CD4-positive, alpha-beta T cell treated with Interleukin-17A for 1 hour (primary cell): ENCODE measurements at regions not wholly inside any gene's neighbourhood (a gene's known extent, or its start where the extent isn't known, plus 50 kb on each side); places are given as distances from the start of the nearest gene placed in this dataset.
"Not testable (repeated sequence)": the region's sequence is repeated elsewhere in the genome, so short reads cannot be mapped to it uniquely, and the experiment has no call there.

ENCODE experiments used
- DNase-seq: peaks from one replicate; pipeline ENCODE4 v3.0.0-alpha.2; 2020

DNA sequence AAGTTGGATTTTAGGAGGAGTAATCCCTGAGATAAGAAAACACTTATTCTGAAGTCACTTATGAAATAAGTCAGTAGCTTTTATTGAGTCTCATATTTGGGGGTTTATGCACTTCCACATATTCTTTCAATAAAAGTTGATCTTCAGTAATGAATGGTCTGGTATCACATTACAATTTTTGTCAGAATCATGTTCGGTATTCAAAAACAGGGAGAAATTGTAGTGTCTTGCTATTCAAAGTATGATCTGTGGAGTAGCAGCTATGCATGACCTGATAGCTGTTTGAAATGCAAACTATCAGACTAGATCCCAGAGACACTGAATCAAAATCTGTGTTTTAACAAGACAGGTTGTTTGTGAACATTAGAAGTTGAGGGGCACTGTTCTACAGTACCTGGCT, 857.6 kb downstream of the METTL15 start:
- DNase-seq, result no peak

DNA sequence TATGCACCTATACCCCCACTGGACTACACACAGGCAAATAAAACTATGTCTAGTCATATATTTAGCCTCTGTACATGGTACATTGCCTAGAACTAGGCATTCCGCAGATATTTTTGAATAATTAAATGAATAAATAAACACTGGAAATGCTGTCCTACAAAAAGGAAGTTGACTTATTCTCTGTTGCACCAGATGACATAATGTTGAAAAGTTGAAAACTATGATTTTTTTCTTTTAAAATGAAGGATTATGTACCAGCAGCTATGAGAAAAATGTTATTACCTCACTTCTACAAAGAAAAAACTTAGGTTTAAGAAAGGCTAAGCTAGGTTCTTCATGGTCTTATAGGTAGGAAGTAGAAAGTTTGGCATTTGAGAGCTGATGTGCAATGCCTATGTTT, 856.6 kb downstream of the METTL15 start:
- DNase-seq, result no peak

DNA sequence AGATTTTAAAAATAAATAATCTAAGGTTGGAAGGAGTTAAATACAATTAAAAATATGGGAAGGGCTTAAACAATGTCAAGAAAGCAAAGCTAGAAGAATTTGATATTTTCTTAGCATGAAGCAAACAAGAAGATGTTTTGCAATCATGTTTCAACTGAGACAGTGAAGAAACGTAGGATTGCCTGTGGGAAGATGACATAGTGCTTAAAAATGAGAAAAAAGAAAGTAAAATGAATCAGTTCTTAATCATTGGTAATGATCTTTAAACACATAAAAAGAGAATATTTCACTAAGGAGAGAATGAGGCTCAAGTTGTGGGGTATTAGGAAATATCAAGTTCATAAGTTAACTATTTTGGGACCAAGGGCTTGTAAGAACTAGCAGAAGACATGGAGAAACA, 855.0 kb downstream of the METTL15 start:
- DNase-seq, result no peak

DNA sequence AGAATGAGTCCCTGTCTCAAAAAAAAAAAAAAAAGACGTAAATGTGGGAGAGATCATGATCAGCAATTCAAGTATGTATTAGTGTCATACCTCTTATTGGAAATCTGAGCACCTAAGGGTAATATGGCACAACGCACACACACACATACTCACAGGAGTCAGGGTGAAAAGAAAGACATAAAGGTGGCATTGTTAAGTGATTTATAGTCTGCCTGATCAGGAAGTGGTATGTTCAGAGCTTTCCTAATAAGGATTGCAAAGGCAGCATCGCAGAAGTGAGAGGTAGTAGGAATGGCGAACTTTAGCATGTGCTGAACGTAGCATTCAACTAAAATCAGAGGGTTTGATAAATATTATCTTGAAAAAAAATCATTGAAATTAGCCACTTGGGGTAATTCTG, 854.3 kb downstream of the METTL15 start:
- DNase-seq, result no peak

DNA sequence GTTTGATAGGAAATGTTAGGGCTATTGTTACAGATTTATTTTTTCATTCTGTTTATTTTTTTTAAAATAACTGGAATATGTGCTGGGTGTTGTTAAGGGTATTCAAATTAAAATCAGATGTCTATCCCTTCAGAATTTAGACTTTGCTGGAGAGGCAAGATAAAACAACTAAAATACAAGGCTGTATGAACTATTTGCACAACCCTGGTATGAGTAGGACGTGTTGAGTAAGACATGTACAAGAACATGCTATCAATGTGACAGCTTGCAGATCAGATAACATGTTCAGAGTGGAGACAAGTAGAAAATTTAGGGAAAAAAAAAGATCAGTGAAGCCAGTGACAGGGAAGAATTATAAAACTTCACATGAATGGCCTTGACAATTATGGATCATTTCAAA, 853.5 kb downstream of the METTL15 start:
- DNase-seq, result no peak

DNA sequence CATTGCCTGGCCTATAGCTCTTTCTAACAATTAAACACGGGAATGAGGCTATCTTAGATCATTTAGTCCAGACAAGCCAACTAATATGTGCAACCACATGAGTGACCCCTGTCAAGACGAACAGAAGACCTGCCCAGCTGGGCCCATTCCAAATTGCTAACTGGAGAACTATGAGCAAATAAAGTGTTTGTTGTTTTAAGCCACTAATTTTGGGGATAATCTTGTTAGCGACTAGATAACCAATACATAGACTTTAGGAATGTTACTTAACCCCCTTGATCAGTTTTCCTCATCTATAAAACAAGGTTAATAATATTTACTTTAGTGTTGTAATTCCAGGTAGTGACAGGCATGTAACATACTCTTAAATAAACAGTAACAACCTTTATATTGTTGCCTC, 848.3 kb downstream of the METTL15 start:
- DNase-seq, result no peak

DNA sequence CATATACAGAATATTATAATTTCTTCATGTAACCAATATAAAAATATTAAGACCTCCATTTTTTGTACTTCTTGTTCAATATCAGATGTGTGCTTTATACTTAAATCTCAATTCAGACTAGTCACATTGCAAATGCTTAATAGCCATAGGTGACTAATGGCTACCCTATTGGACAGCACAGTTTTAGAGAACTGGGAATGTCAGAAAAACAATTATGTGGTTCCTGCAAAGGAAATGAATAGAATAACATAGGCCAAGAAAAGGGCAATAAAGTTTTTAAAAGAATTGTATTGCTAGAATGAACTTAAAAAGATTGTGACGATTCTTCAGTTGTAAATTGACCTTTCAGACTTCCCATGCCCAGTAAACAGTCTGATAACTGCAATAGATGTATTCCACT, 843.0 kb downstream of the METTL15 start:
- no peak for DNase-seq

DNA sequence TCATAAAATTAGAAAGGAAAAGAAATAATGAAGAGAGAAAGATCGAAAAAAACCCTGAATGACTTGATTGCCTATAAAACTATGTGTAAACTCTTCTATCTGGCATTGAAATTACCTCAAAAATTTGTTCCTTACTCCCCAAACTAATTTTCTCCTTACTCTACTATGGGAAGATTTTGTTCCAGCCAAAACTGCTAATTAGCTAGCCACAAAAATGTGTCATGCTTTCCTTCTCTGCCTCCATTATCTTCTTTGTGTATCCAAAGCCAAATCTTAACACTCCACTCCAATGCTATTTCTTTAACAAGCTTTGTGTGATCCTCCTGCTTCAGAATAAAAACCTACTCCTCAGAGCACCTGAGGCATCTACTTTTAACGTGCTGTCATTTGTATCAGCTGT, 831.2 kb downstream of the METTL15 start:
- no peak for DNase-seq

DNA sequence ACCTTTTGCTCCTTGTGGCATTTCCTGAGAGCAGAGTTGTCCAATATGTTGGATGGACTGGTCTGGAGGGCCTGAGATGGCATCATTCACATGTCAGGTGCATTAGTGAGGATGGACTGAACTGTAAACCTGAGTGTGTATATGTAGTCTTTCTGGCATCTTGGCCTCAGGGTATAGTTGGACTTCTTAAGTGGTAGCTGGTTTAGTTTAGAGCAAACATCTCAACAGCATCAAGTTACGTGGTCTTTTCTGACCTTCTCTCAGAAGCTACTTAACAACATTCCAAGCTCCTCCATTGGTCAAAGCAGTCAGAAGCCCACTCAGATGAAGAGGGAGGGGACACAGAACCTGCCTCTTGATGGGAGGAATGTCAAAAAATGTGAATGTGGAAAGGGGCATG, 829.9 kb downstream of the METTL15 start:
- no peak for DNase-seq

DNA sequence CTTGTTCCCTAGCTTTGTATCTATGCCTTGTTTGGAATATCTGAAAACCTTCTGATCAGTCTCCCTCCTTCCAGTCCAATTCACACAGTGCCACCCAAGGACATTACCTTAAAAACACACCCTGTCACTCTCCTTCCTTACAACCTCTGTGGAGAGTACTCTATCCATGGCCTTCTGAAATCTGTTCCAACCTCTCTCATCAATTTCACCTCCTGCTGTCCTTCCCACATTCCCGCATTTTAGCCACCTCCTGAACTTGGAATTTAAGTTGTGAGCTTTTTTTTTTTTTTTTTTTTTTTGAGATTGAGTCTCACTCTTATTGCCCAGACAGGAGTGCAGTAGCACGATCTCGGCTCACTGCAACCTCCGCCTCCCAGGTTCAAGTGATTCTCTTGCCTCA, 824.8 kb downstream of the METTL15 start:
- DNase-seq, result no peak

DNA sequence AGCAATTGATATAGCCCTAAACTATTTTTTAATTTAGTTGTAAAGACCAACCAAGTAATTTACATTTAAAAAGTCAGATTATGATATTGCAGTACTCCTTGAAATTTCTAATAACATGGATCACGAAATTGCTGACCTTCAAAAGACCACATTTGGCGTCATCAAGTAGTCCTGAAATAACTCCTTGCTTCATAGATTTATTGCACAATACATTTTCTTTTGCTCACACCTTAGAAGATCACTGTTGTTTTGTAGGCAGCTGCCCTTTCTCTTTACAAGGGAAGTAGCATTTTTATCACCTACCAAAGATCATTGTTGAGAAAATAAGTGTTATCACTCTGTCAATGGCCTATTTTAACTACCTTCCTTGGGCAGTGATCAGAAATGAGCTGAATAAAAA, 815.8 kb downstream of the METTL15 start:
- no peak for DNase-seq

DNA sequence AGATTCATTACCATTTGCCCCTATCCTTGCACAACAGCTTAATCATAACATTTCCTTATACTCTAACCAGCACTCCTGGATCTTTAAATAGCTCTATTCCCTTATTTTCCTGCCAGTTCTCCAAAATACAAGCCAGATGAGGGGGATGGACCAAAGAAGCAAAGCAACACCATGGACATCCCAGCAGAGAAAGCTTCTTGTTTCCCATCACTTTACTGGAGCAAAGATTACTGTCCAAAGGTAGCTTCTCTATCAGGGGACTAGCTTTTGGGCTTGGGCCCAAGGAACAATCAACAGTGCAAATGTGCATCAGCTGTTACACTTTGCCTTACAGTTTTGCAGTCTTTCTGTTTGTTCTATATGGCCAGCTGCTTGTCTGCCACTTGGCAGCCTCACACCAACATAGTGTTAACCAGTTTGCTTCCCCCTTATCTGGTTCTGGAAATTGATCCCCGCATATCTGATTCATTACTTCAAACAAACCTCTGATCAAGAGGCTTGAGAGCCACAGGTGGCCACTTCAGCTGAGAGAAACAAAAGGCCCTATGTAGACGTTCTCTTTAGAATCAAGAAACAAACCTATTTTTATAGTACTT, 814.3 kb downstream of the METTL15 start:
- no peak for DNase-seq

DNA sequence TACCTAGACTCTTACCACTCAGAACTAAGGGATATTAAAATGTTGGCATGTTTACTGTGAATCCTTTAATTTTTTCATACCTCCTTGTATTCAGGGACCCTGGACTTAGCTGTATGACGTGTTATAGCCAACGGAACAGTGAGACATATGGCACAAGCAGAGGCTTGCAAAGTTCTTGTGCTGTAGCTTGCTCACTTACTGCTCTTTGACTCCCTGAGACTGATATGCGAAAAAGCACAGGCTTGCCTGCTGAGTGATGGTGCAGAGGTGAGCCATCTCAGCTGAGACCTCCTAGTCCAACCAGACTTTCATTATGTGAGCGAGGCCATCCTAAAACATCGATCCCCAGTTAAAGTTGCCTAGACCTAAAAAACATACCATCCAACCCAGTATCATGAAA, 811.0 kb downstream of the METTL15 start:
- no peak for DNase-seq

DNA sequence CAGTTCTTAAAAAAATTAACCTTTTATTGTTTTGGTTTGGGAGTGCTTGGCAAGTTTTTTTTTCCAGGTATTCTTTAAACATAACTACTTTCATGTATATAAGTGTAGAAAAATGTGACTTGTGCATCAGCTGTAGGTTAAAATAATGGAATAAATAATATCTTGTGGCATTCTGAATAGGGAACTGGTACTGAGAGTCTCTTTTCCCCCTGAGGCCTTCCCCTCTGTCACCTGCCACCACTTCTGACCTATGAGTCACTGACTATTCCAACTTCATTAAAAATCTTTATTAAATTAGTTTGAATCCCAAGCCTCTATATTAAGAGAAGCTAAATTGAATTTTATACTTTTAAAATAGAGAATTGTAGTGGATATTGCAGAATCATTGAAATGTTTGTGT, 805.7 kb downstream of the METTL15 start:
- DNase-seq, result no peak

DNA sequence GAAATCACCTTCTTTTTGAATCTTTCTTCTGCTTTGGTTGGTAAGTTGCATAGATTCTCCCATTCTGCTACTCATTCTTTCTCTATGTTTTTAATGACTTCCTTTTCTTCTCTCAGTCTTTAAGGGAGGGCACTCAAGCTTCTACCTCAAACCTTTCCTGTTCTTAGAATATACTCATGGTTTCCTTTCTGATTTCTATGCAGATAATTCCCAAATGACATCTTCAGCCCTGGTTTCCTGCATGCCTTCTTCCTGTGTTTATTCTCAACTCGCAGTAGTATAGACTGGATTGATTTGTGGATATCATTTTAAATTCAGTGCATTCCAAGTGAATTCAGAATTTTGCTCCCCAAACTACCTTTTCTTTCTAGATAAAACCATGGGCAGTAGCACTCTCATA, 803.6 kb downstream of the METTL15 start:
- DNase-seq, result no peak

DNA sequence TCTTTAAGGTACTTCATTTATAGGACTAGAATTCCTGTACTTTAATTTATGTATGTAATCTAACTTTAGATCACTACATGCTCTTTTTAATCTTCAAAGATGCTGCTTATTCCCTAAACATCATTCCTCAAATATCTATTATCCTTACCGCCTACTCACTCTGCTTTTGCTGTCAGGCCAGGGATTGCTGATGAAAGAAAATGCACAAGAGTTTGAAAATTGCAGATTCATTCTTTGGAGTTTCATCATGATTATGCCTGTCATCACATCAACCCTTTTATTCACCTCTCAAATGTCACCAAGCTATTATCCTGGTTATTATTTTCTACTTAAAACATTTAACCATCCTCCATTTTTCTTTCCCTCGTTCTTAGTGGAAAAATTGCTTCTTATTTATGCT, 802.7 kb downstream of the METTL15 start:
- DNase-seq, result no peak

DNA sequence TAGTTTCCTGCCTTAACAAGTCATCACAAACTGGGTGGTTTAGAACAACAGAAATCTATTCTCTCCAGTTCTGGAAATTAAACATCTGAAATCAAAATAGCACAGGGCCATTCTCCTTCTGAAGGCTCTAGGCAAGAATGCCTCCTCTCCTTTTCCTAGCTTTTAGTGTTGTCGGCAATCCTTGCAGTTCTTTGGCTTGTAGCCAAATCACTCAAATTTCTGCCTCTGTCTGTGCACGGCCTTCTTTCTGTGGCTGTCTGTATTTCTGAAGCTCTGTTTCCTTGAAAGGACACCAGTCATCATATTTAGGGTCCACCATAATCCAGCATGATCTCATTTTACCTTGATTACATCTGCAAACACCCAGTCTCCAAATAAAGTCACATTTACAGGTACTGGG, 795.5 kb downstream of the METTL15 start:
- DNase-seq, result no peak

DNA sequence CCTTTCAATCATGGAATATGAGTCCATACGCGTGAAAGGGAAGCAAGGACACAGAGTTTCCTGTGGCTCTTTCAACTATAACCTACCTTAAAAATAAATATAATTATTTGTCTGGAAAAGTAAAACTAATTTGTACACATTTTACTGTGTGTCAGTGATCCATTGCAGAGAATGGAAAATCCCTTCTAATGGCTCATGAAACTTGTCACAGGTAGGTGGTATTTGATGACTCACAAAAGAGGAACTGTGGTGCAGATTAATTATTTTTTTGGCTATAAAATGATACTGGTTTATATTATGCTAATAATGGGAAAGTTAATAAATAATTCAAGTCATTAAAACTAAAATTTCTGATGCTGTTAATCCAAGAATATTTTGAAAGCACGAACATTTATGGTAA, 792.2 kb downstream of the METTL15 start:
- DNase-seq, result no peak

DNA sequence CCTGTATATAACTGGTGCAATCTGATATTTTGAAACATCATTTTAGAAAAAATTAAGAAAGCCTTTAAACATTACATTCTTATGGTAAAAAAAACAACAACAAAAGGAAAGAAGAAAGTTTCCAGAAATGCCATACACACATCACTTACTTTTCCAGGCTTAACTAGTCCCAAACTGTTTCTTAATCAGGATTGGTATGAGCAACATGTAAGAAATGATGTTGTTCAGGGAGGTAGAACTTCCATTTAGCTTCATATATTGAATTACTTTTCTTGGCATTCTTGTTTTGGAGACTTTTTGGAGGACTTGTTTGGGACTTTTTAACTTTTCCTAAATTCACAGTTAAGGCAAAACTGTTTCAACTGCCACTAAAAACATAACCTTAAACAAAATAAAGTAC, 791.5 kb downstream of the METTL15 start:
- no peak for DNase-seq

DNA sequence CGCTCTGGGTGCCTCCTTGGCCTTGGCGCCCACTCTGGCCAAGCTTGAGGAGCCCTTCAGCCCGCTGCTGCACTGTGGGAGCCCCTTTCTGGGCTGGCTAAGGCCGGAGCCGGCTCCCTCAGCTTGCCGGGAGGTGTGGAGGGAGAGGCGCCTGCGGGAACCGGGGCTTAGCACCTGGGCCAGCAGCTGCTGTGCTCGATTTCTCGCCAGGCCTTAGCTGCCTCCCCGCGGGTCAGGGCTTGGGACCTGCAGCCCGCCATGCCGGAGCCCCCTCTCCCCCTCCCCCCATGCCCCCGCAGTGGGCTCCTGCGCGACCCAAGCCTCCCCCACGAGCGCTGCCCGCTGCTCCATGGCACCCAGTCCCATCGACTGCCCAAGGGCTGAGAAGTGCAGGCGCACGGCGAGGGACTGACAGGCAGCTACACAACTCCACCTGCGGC, 782.4 kb downstream of the METTL15 start:
- DNase-seq, result not testable (repeated sequence)

DNA sequence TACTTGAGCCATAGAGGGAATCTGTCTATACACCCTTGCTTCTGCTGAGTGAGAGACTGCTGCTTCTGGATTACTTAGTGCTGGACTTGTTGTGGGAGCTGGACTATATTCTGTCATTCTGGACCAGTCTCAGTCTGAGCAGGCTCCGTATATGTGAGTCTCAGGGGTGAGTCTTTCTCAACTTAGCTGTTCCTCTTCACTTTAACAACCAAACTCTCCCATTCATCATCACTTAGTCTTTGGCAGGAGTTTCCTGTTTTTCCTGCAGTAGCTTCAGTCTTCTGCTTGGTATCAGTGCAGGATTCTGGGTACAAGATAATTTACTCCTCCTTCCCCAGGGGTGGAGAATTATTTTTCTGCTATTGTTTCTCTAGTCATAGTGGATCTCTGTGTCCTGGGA, 779.5 kb downstream of the METTL15 start:
- DNase-seq, result no peak

DNA sequence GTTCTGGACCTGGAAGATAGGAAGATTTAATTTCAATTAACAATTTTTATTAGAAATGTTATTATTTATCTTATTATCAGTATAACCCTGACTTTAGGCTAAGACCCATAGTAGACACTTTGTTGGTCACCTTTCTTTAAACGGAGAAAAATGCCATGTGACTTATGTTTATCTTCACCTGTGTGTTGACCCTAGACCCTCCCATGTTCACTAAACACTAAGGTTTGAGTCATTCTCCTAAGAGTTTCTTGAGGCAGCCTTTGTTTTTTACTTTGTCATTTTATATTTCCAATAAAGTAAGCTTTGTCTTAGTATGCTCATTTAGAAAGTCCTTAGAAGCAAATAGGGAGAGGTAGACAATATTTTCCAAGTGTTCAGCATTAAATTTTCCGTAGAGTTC, 771.7 kb downstream of the METTL15 start:
- no peak for DNase-seq

DNA sequence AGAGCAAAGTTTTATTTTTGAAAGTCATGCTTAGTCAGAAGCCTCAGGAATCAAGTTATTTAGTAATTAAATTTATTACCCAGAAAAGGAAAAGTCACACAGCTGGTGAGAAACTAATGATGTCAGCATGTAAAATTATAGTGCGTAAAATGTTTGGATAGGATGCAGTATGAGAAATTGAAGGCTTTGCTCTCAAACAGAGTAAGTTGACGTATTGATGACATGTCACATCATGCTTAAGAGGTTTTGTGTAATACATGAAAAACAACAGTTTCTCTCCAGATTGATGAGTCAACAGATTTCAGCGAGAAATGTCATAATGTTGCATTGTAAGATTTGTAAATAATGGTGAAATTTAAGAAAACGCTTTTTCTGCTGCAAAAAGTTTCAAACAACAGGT, 769.8 kb downstream of the METTL15 start:
- DNase-seq, result no peak

DNA sequence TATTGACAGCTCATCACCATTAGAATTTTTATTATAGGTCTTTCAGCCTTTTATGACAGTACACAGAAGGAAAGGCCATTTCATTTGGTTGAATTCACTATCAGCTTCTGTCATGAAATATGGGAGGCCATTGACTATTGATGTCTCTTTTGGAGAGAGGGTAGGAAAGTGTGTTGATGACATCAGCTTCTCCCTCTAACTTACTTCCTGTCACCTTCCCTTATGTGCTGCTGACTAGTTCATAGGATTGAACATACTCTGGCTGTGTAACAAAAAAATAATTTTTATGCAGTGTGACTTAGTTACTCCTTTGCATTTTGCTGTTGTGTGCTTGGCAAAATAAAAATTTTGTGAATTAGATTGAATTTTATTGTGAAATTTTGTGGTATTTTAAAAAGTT, 769.2 kb downstream of the METTL15 start:
- DNase-seq, result no peak

DNA sequence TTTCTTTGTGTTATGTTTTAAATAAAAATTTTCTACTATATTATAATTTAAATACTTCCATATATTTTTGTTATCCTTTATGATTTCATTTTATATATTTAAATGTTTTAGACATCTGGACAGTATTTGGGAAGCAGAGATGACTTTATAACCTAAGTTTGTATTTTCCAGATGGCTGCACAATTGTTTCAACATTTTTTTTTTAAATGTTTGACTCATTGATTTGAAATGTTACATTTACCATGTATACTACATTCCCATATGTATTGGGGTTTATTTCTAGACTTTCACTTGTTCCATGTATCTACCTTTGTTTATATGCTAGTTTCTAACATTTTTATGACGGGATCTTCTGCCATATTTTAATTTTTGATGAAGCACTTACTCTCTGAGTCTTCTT, 766.5 kb downstream of the METTL15 start:
- no peak for DNase-seq

DNA sequence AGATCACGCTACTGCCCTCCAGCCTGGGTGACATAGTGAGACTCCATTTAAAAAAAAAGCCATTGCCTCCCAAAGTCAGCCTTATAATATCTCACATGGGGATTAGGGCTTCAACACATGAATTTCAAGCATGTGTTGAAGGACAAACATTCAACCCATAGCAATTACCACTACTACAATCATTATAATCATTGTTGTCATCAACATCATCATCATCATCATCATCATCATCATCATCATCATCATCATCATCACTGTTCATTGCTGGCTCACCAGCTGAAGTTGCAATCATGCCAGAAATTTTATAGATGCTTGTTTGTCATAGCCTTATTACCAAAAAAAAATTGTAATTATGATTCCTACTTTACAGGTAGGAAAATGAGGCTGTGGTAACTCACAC, 762.9 kb downstream of the METTL15 start:
- no peak for DNase-seq
